VCaP (cell line): ENCODE measurements at regions not wholly inside any gene's neighbourhood (a gene's known extent, or its start where the extent isn't known, plus 50 kb on each side); places are given as distances from the start of the nearest gene placed in this dataset.
"Not testable (repeated sequence)": the region's sequence is repeated elsewhere in the genome, so short reads cannot be mapped to it uniquely, and the experiment has no call there.

Source experiments
- H3K27ac ChIP-seq: fragments of 450-650 bp; 2 replicates; pipeline ENCODE4 v1.5.1; 2017
- TF ChIP-seq, protein P1 (sequence below): fragments of 450-650 bp; conservative IDR thresholded peaks from 2 replicates; pipeline ENCODE4 v1.5.1; 2017; ENCODE audit warnings: mild to moderate bottlenecking, moderate library complexity

GRCh38 chr12:14068961-14069360 is 87.6 kb upstream of the GRIN2B start:
- TF ChIP-seq, protein P1, sequence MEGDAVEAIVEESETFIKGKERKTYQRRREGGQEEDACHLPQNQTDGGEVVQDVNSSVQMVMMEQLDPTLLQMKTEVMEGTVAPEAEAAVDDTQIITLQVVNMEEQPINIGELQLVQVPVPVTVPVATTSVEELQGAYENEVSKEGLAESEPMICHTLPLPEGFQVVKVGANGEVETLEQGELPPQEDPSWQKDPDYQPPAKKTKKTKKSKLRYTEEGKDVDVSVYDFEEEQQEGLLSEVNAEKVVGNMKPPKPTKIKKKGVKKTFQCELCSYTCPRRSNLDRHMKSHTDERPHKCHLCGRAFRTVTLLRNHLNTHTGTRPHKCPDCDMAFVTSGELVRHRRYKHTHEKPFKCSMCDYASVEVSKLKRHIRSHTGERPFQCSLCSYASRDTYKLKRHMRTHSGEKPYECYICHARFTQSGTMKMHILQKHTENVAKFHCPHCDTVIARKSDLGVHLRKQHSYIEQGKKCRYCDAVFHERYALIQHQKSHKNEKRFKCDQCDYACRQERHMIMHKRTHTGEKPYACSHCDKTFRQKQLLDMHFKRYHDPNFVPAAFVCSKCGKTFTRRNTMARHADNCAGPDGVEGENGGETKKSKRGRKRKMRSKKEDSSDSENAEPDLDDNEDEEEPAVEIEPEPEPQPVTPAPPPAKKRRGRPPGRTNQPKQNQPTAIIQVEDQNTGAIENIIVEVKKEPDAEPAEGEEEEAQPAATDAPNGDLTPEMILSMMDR: no peak
- H3K27ac ChIP-seq: no peak overlapping the region

- no peak overlapping the region for H3K27ac ChIP-seq
- TF ChIP-seq, protein P1: no peak
Measured at GRCh38 chr12:14071833-14072232, 90.4 kb upstream of the GRIN2B start.

DNA sequence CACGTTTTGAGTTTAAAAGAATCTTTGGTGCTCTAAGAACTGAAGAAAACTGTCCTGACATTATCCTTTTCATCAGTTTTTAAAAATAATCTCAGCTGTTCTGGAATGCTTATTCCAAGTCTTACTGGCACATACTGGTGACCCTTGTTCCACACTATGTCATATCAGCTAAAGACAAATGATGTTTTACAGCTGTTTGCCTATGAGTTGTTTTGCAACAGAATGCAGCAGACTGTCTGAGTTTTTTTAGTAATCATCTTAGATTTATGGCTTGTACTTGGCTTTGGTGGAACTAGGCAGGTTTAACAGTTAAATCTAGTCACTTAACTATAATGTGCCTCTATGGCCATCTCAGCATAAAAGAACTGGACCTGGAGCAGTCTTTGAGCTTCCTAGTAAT is 91.6 kb upstream of the GRIN2B start:
- no peak overlapping the region for H3K27ac ChIP-seq
- TF ChIP-seq, protein P1: no peak

DNA sequence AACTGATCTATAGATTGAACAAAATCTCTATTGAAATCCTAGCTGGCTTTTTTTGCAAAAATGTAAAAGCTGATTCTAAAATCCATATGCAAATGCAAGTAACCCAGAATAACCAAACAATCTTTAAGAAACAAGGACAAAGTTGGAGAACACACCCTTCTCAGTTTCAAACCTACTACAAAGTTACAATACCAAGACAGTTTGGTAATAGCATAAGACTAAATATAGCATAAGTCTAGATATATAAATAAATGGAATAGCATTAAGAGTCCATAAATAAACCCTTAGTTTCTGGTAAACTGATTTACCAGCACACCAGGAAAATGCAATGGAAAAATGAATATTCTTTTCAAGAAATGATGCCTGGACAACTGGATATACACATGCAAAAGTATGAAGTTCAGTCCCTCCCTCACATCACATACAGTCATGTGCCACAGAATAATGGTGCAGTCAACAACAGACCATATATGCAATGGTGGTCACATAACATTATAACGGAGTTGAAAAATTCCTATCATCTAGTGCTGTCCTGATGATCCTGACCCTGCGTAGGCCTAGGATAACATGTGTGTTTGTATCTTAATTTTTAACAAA is 94.5 kb upstream of the GRIN2B start:
- no peak overlapping the region for H3K27ac ChIP-seq
- TF ChIP-seq, protein P1: no peak

DNA sequence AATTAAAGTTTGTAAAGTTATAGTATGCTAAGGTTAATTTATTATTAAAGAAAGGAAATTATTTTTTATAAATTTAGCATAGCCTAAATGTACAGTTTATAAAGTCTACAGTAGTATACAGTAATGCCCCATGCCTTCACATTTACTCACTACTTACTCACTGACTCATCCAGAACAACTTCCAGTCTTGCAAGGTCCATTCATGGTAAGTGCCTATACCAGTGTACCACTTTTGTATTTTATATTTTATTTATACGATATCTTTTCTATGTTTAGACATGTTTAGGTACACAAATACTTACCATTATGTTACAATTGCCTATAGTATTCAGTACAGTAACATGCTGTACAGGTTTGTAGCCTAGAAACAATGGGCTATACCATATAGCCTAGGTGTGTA is 95.1 kb upstream of the GRIN2B start:
- H3K27ac ChIP-seq: no peak overlapping the region
- TF ChIP-seq, protein P1: no peak

DNA sequence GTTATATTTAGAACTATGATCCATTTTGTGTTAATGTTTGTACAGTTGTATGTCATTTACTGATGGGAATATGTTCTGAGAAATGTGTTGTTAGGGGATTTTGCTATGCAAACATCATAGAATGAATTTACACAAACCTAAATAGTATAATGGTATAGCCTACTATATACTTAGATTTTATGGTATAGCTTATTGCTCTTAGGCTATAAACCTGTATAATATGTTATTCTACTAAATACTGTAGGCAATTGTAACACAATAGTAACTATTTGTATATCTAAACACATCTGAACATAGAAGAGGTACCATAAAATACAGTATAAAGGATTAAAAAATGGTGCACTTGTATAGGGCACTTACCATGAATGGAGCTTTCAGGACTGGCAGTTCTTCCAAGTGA is 105.4 kb upstream of the GRIN2B start:
- TF ChIP-seq, protein P1: no peak
- no peak overlapping the region for H3K27ac ChIP-seq

DNA sequence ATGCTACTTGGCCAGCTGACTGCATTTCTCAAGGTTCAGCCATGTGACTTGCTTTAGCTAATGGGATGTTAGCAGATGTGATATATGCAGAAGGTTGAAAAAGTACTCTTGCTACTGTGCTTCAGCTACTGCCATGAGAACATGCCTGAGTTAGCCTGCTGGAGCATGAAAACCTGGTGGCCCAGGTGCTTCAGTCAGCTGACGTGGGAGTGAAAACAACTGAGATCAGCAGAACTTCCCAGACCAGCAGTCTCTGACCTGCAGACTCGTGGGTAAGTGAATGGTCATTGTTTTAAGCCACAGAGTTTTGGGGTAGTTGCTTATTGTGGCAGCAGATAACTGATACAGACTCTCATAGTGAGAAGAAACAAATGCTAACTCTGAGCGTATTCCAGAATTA is 118.6 kb upstream of the GRIN2B start:
- no peak overlapping the region for H3K27ac ChIP-seq
- TF ChIP-seq, protein P1: no peak

DNA sequence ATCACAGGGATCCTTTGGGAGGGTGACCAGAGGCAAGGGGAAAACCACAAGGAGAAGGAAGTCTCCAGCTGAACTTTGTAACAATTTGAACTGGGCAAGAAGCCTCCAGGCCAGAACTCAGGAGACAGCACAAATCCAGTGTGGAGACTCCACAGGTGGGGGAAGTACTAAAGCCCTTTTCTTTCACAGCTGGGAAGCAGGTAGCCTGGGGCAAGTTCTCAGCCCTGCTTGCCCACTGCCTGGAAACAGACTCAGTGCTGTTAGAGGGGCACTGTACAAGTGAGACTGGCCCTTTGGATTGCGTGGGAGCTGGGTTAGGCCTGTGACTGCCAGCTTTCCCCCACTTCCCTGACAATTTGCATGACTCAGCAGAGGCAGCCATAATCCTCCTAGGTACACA is 120.2 kb upstream of the GRIN2B start:
- not testable (repeated sequence) for H3K27ac ChIP-seq
